ENCODE measurements at regions not wholly inside any gene's neighbourhood (a gene's known extent, or its start where the extent isn't known, plus 50 kb on each side); places are given as distances from the start of the nearest gene placed in this dataset.

GRCh38 chr6:79864421-79864820 lies 82.9 kb downstream of the ELOVL4 start:
- no peak for DNase-seq

- no peak for DNase-seq
Measured at GRCh38 chr6:79864001-79864400, 83.4 kb downstream of the ELOVL4 start.

- no peak for DNase-seq
Measured at GRCh38 chr6:79863566-79863965, 83.8 kb downstream of the ELOVL4 start.

GRCh38 chr6:79862711-79863110 lies 84.6 kb downstream of the ELOVL4 start:
- no peak for DNase-seq

GRCh38 chr6:79862126-79862525 lies 85.2 kb downstream of the ELOVL4 start:
- no peak for DNase-seq

- DNase-seq: no peak
Measured at GRCh38 chr6:79861023-79861422, 86.3 kb downstream of the ELOVL4 start.

- no peak for DNase-seq
Measured at GRCh38 chr6:79847426-79847825, 99.9 kb downstream of the ELOVL4 start.

GRCh38 chr6:79842376-79843040 lies 104.8 kb downstream of the ELOVL4 start:
- DNase-seq: no peak

GRCh38 chr6:79841577-79842375 lies 105.6 kb downstream of the ELOVL4 start:
- no peak for DNase-seq

- no peak for DNase-seq
Measured at GRCh38 chr6:79838851-79839250, 108.5 kb downstream of the ELOVL4 start.

GRCh38 chr6:79833964-79834284 lies 113.4 kb downstream of the ELOVL4 start:
- DNase-seq: no peak

- DNase-seq: no peak
Measured at GRCh38 chr6:79833264-79833963, 113.9 kb downstream of the ELOVL4 start.

GRCh38 chr6:79832723-79833122 lies 114.6 kb downstream of the ELOVL4 start:
- no peak for DNase-seq

- DNase-seq: no peak
Measured at GRCh38 chr6:79824202-79824601, 123.2 kb downstream of the ELOVL4 start.

GRCh38 chr6:79821859-79822258 lies 125.5 kb downstream of the ELOVL4 start:
- DNase-seq: no peak

GRCh38 chr6:79818471-79818870 lies 128.9 kb downstream of the ELOVL4 start:
- no peak for DNase-seq

GRCh38 chr6:79814940-79815339 lies 132.4 kb downstream of the ELOVL4 start:
- DNase-seq: no peak

- DNase-seq: peak; percentile 54
Measured at GRCh38 chr6:79813854-79814709, 133.3 kb downstream of the ELOVL4 start.

GRCh38 chr6:79813143-79813850 lies 134.1 kb downstream of the ELOVL4 start:
- no peak for DNase-seq

GRCh38 chr6:79812195-79812594 lies 135.2 kb downstream of the ELOVL4 start:
- DNase-seq: no peak

- DNase-seq: no peak
Measured at GRCh38 chr6:79810871-79811270, 136.5 kb downstream of the ELOVL4 start.

- DNase-seq: no peak
Measured at GRCh38 chr6:79810185-79810705, 137.1 kb downstream of the ELOVL4 start.
